B cell (primary cell): ENCODE measurements at regions not wholly inside any gene's neighbourhood (a gene's known extent, or its start where the extent isn't known, plus 50 kb on each side); places are given as distances from the start of the nearest gene placed in this dataset.

Experiments
- ATAC-seq: fragments of 200-7000 bp; cut with Tn5 transposase; one replicate; pipeline ENCODE4 v1.10.0; 2021; ENCODE audit warnings: low read depth, mild to moderate bottlenecking, moderate number of reproducible peaks, moderate library complexity
- CTCF ChIA-PET: fragments of 350-600 bp; sonication (Branson Sonifier 250); formaldehyde crosslinking; loops from one replicate; lab custom pipeline; 2021; ENCODE audit warnings: antibody characterized with exemption, inconsistent platforms; lab: Charles Lee
- POLR2A ChIA-PET: fragments of 350-600 bp; sonication (Branson Sonifier 250); formaldehyde crosslinking; loops from one replicate; lab custom pipeline; 2021; ENCODE audit warnings: antibody characterized with exemption; lab: Charles Lee
- DNase-seq: peaks from one replicate; pipeline ENCODE4 v3.0.0; 2013
- H2AFZ ChIP-seq: 2 replicates; pipeline ENCODE4 v1.6.1; 2012; ENCODE audit warnings: mild to moderate bottlenecking, low read depth, low read length; ENCODE audit not compliant: insufficient read depth, poor library complexity, severe bottlenecking
- H3K27ac ChIP-seq, 2 donors: 1 replicate in 1 of 2; 2 replicates in 1 of 2; pipeline ENCODE4 v1.5.1; 2012 to 2013; ENCODE audit warnings: low read length in 2 of 2, mild to moderate bottlenecking in 2 of 2, moderate library complexity in 1 of 2
- H3K27me3 ChIP-seq, 4 experiments: fragments of 200-600 bp in 1 of 4; sonication (generic) in 1 of 4; replicated peaks in 1 of 4; 1 replicate in 2 of 4; 2 replicates in 2 of 4; pipeline versions ENCODE4 v1.6.1 to v1.7.0; 2013 to 2016; ENCODE audit warnings: low read length in 3 of 4, mild to moderate bottlenecking in 2 of 4, mixed read lengths in 1 of 4, moderate library complexity in 1 of 4; ENCODE audit not compliant: insufficient read depth in 4 of 4, control insufficient read depth in 3 of 4; ENCODE audit errors: control extremely low read depth in 1 of 4
- H3K36me3 ChIP-seq, 2 experiments: replicated peaks in 1 of 2; 1 replicate in 1 of 2; 2 replicates in 1 of 2; pipeline versions ENCODE4 v1.6.1 to v1.7.1; 2013; ENCODE audit warnings: low read length in 1 of 2; ENCODE audit not compliant: insufficient read depth in 2 of 2, control insufficient read depth in 1 of 2; ENCODE audit errors: control extremely low read depth in 1 of 2, extremely low read depth in 1 of 2
- H3K4me1 ChIP-seq, 2 donors: fragments of 200-600 bp in 1 of 2; sonication (generic) in 1 of 2; 1 replicate in 1 of 2; 2 replicates in 1 of 2; pipeline versions ENCODE4 v1.5.1 to v1.6.1; 2013 to 2017; ENCODE audit warnings: low read length in 2 of 2; ENCODE audit not compliant: control insufficient read depth in 2 of 2, insufficient read depth in 2 of 2
- H3K4me2 ChIP-seq: replicated peaks from 2 replicates; pipeline ENCODE3; 2012; ENCODE audit warnings: mild to moderate bottlenecking, low read depth, low read length; ENCODE audit not compliant: poor library complexity, severe bottlenecking
- H3K4me3 ChIP-seq, 5 experiments: fragments of 200-600 bp in 1 of 5; sonication (generic) in 1 of 5; 1 replicate in 3 of 5; 2 replicates in 2 of 5; pipeline versions ENCODE4 v1.5.1 to v1.7.0; 2011 to 2016; ENCODE audit warnings: low read length in 4 of 5, mild to moderate bottlenecking in 4 of 5, low read depth in 2 of 5, control low read depth in 1 of 5, moderate library complexity in 1 of 5; ENCODE audit not compliant: insufficient read depth in 1 of 5; ENCODE audit errors: control extremely low read depth in 1 of 5, extremely low read depth in 1 of 5
- H3K79me2 ChIP-seq: fragments of 200-600 bp; sonication (generic); one replicate; pipeline ENCODE4 v1.6.0; 2016; ENCODE audit warnings: low read length; ENCODE audit not compliant: control insufficient read depth, insufficient read depth
- H3K9ac ChIP-seq: fragments of 200-600 bp; sonication (generic); 2 replicates; pipeline ENCODE4 v1.6.1; 2017; ENCODE audit warnings: mild to moderate bottlenecking, low read length, moderate library complexity
- H3K9me3 ChIP-seq, 3 donors: one replicate each; pipeline versions ENCODE4 v1.6.1 to v1.7.1; 2013; ENCODE audit warnings: low read length in 2 of 3; ENCODE audit not compliant: control insufficient read depth in 2 of 3, insufficient read depth in 1 of 3; ENCODE audit errors: control extremely low read depth in 1 of 3
- H4K20me1 ChIP-seq: 2 replicates; pipeline ENCODE4 v1.6.0; 2012; ENCODE audit warnings: mild to moderate bottlenecking, low read length; ENCODE audit not compliant: insufficient read depth, control insufficient read depth, poor library complexity, severe bottlenecking
- H3K27ac Mint-ChIP-seq: one replicate; pipeline ENCODE4 v1.8.0; 2021; ENCODE audit warnings: mixed read lengths
- H3K27me3 Mint-ChIP-seq: one replicate; pipeline ENCODE4 v1.8.0; 2021; ENCODE audit warnings: mixed read lengths
- H3K4me1 Mint-ChIP-seq: one replicate; pipeline ENCODE4 v1.8.0; 2021; ENCODE audit warnings: mixed read lengths
- H3K4me3 Mint-ChIP-seq: one replicate; pipeline ENCODE4 v1.8.0; 2021; ENCODE audit warnings: mixed read lengths
- H3K9me3 Mint-ChIP-seq: one replicate; pipeline ENCODE4 v1.8.0; 2022; ENCODE audit warnings: mixed read lengths; ENCODE audit not compliant: insufficient read depth
- EZH2 ChIP-seq: IDR thresholded peaks from 2 replicates; pipeline ENCODE4 v1.6.1; 2012; ENCODE audit warnings: borderline replicate concordance, low read depth, mild to moderate bottlenecking, moderate library complexity, low read length; ENCODE audit not compliant: insufficient read depth, poor library complexity, severe bottlenecking
- WGBS: methylation state at CpG from one replicate; pipeline ENCODE4 v1.1.5; 2013; ENCODE audit warnings: missing lambda C conversion rate; ENCODE audit not compliant: insufficient coverage; 5-methylcytosine and 5-hydroxymethylcytosine counted together
- intact Hi-C: fragments of 100-400 bp; cut with micrococcal nuclease; formaldehyde crosslinking; loops from one replicate; pipeline ENCODE4 v1.10.0; 2022
- TF ChIP-seq, protein P1 (sequence below): fragments of 200-600 bp; IDR thresholded peaks from one replicate; pipeline ENCODE4 v1.8.0; 2022; ENCODE audit warnings: antibody characterized with exemption, mild to moderate bottlenecking

GRCh38 chr4:181504924-181505323, 738.3 kb upstream of the TENM3 start:
- ATAC-seq: no peak
- CTCF ChIA-PET: no interaction called here
- DNase-seq: no peak
- Histone ChIP-seq H2AFZ (no peak overlapping the region), H3K4me2 (no peak overlapping the region), H3K9me3 (peaks cover 0 to 2% (median 0%) of the 10 kb centered on the region in 3 donors), H3K27me3 (no peaks in the 10 kb centered on the region), H3K36me3 (no peaks in the 10 kb centered on the region), H3K9ac (no peak overlapping the region), H4K20me1 (no peaks in the 10 kb centered on the region), H3K4me3 (no peak overlapping the region), H3K79me2 (no peaks in the 10 kb centered on the region), H3K4me1 (no peaks in the 10 kb centered on the region), H3K27ac (no peak overlapping the region)
- no peak overlapping the region for H3K27ac Mint-ChIP-seq
- H3K9me3 Mint-ChIP-seq: peaks cover 4% of the 10 kb centered on the region
- TF ChIP-seq EZH2: no peak
- TF ChIP-seq, protein P1, sequence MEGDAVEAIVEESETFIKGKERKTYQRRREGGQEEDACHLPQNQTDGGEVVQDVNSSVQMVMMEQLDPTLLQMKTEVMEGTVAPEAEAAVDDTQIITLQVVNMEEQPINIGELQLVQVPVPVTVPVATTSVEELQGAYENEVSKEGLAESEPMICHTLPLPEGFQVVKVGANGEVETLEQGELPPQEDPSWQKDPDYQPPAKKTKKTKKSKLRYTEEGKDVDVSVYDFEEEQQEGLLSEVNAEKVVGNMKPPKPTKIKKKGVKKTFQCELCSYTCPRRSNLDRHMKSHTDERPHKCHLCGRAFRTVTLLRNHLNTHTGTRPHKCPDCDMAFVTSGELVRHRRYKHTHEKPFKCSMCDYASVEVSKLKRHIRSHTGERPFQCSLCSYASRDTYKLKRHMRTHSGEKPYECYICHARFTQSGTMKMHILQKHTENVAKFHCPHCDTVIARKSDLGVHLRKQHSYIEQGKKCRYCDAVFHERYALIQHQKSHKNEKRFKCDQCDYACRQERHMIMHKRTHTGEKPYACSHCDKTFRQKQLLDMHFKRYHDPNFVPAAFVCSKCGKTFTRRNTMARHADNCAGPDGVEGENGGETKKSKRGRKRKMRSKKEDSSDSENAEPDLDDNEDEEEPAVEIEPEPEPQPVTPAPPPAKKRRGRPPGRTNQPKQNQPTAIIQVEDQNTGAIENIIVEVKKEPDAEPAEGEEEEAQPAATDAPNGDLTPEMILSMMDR: no peak
- intact Hi-C loops: no loop called here
- H3K27me3 Mint-ChIP-seq: no peaks in the 10 kb centered on the region
- POLR2A ChIA-PET: no interaction called here
- H3K4me3 Mint-ChIP-seq: no peak overlapping the region
- 78% methylated on average over 6 of the region's 6 CpGs for WGBS
- H3K4me1 Mint-ChIP-seq: no peaks in the 10 kb centered on the region

GRCh38 chr4:181507180-181507835, 735.9 kb upstream of the TENM3 start:
- CTCF ChIA-PET: no interaction called here
- no peaks in the 10 kb centered on the region for H3K79me2 ChIP-seq
- Mint-ChIP-seq H3K27me3 (no peaks in the 10 kb centered on the region), H3K27ac (no peak overlapping the region), H3K4me1 (no peaks in the 10 kb centered on the region), H3K9me3 (peaks cover 4% of the 10 kb centered on the region), H3K4me3 (no peak overlapping the region)
- H3K4me3 ChIP-seq: no peak overlapping the region
- H4K20me1 ChIP-seq: no peaks in the 10 kb centered on the region
- H3K9me3 ChIP-seq: peaks cover 0 to 2% (median 0%) of the 10 kb centered on the region in 3 donors
- H3K36me3 ChIP-seq: no peaks in the 10 kb centered on the region
- H3K9ac ChIP-seq: no peak overlapping the region
- ATAC-seq (no peak), DNase-seq (no peak)
- TF ChIP-seq, protein P1: no peak
- TF ChIP-seq EZH2: no peak
- no peaks in the 10 kb centered on the region for H3K27me3 ChIP-seq
- H3K4me1 ChIP-seq: no peaks in the 10 kb centered on the region
- intact Hi-C loops: no loop called here
- H3K4me2 ChIP-seq: no peak overlapping the region
- 95% methylated on average over 6 of the region's 10 CpGs for WGBS
- no peak overlapping the region for H3K27ac ChIP-seq
- POLR2A ChIA-PET: no interaction called here
- H2AFZ ChIP-seq: no peak overlapping the region
